SK-N-SH (cell line): ENCODE measurements at regions not wholly inside any gene's neighbourhood (a gene's known extent, or its start where the extent isn't known, plus 50 kb on each side); places are given as distances from the start of the nearest gene placed in this dataset.

Experiments
- EZH2phosphoT487 ChIP-seq: fragments of 200-600 bp; sonication (generic); IDR thresholded peaks from 2 replicates; pipeline ENCODE4 v1.6.1; 2017; ENCODE audit warnings: low read depth, mixed run types, mild to moderate bottlenecking, antibody characterized with exemption, moderate library complexity, borderline replicate concordance
- GABPA ChIP-seq: IDR thresholded peaks from 2 replicates; pipeline ENCODE4 v1.4.0; 2012; ENCODE audit warnings: low read depth, mild to moderate bottlenecking
- GATA2 ChIP-seq: sonication (generic); formaldehyde crosslinking; IDR thresholded peaks from 2 replicates; pipeline ENCODE4 v1.5.0; 2020; ENCODE audit warnings: mild to moderate bottlenecking, missing genetic modification reagents
- MXI1 ChIP-seq: IDR thresholded peaks from 2 replicates; pipeline ENCODE4 v1.6.1; 2012; ENCODE audit warnings: mild to moderate bottlenecking, low read depth, low read length, improper control_type of control experiment
- RFX5 ChIP-seq: IDR thresholded peaks from 2 replicates; pipeline ENCODE4 v1.6.1; 2012; ENCODE audit warnings: mild to moderate bottlenecking, improper control_type of control experiment, low read length
- SIN3A ChIP-seq: IDR thresholded peaks from 2 replicates; pipeline ENCODE4 v1.6.1; 2012; ENCODE audit warnings: low read depth, mild to moderate bottlenecking, low read length, moderate library complexity, borderline replicate concordance
- TCF12 ChIP-seq: IDR thresholded peaks from 2 replicates; pipeline ENCODE4 v1.4.0; 2012
- TF ChIP-seq, protein P1 (sequence below): fragments of 200-600 bp; sonication (generic); IDR thresholded peaks from 2 replicates; pipeline ENCODE4 v1.6.1; 2017; ENCODE audit warnings: antibody characterized with exemption, mild to moderate bottlenecking, moderate library complexity

DNA sequence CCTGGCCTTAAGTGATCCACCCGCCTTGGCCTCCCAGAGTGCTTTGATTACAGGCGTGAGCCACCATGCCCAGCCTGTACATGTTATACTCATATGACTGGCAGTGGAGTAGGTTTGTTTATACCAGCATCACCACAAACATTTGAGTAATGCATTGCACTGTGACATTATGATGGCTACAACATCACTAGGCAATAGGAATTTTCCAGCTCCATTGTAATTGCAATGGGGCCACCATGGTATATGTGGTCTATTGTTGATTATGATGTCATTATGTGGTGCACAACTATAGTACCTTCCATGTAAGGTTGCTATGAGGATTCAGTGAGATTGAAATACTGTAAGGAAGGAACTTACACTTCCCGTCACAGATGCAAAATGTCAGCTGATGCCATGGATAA lies 168.9 kb downstream of the COPRS start:
- no peak for TF ChIP-seq MXI1
- TF ChIP-seq RFX5: no peak
- TF ChIP-seq GATA2 (CRISPR knock-in tag): no peak
- TF ChIP-seq, protein P1, sequence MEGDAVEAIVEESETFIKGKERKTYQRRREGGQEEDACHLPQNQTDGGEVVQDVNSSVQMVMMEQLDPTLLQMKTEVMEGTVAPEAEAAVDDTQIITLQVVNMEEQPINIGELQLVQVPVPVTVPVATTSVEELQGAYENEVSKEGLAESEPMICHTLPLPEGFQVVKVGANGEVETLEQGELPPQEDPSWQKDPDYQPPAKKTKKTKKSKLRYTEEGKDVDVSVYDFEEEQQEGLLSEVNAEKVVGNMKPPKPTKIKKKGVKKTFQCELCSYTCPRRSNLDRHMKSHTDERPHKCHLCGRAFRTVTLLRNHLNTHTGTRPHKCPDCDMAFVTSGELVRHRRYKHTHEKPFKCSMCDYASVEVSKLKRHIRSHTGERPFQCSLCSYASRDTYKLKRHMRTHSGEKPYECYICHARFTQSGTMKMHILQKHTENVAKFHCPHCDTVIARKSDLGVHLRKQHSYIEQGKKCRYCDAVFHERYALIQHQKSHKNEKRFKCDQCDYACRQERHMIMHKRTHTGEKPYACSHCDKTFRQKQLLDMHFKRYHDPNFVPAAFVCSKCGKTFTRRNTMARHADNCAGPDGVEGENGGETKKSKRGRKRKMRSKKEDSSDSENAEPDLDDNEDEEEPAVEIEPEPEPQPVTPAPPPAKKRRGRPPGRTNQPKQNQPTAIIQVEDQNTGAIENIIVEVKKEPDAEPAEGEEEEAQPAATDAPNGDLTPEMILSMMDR: no peak
- TF ChIP-seq EZH2phosphoT487: no peak
- no peak for TF ChIP-seq TCF12
- no peak for TF ChIP-seq SIN3A
- TF ChIP-seq GABPA: no peak
